Left kidney (tissue), 1 donor: ENCODE measurements at regions not wholly inside any gene's neighbourhood (a gene's known extent, or its start where the extent isn't known, plus 50 kb on each side); places are given as distances from the start of the nearest gene placed in this dataset.
A peak's percentile ranks its signal among the peaks of the same experiment; 100 is the strongest.

Source experiments
- DNase-seq: peaks from one replicate; pipeline ENCODE4 v3.0.0-alpha.2; 2013

- no peak for DNase-seq
Observed at GRCh38 chr6:140320081-140321080, 945.9 kb upstream of the CITED2 start.

DNA sequence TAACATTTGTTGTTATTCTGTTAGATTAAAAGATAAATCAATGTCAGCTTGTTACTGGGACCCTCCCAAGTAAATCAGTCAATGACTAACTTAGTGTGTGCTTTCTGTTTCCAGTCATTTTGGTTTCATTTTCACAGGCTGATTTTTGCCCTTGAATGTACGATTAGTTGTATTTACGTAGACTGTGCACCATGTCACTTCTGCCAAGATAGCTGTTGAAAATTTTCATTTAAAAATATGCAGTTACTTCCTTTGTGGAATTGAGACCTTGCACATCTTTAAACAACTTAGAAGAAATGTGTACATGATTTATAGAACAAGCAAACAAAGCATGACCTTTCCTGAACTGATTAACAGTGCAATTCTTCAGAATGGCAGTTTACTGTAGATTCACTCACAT lies 944.8 kb upstream of the CITED2 start:
- peak; percentile 24 for DNase-seq

GRCh38 chr6:140318408-140318807 lies 944.0 kb upstream of the CITED2 start:
- DNase-seq: no peak

DNA sequence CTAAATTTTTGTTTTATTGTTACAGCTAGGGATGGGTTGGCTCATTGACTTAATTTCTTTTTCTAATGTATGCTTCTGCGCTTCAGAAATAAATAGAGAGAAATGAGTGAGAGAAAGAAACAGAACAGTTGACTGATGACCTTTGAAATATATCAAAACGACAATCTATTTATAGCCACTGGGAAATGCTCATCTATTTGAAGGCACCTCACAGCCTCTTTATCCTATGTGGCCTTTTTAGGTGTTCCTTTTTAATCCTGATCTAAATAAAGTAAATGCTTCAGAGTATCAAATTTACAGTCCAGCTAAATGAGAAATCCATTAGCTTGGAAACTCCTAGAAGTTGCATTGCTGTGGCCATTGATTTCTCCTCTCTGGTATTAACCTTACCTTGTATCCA lies 943.5 kb upstream of the CITED2 start:
- no peak for DNase-seq

GRCh38 chr6:140316966-140317365 lies 942.5 kb upstream of the CITED2 start:
- DNase-seq: no peak

DNA sequence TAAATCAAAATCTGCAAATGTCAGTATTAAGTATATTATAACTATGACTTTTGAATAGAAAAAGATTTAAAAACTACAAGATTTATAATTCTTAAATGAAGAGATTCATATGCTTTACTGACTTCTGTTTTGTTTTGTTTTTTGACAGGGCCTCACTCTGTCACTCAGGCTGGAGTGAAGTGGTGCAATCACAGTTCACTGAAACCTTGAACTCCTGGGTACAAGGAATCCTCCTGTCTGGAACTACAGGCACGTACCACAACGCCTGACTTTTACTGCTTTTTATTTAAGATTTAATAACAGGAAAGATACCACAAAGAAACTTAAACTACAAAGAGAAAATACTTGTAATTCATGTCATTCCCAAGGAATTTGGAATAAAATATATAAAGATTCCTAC lies 940.2 kb upstream of the CITED2 start:
- no peak for DNase-seq

GRCh38 chr6:140311146-140311545 lies 936.7 kb upstream of the CITED2 start:
- no peak for DNase-seq

DNA sequence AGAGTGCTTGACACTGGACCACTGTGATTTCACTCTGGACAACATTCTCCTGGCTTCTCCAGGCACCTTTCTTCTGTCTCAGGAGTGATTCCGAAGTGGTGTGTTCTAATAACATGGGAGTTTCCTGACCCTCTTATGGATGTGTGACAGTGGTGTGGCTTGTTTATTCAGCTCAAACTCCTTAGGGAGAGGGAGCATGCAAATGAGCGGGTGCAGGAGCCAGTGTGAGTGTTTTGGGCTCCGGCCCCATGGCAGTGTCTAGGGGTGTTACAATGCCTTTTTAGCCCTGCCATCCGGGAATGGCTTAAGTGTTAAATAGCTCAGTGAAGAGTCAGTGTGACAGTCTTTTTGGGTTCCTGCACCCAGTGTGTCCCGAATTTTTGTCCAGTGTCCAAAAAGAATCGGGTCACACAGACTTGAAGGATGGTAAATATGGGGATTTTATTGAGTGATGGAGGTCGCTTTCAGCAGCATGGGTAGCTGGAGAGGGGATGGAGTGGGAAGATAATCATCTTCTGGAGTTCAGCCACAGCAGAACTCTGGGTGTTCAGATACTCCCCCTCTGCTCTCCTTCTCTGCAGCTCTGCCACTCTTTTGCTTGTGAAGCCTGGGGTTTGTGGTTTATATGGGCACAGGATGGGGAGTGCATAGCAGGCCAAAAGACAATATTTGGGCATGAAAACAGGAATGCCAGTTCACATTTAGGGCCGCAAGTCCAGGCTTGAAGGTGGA lies 928.9 kb upstream of the CITED2 start:
- no peak for DNase-seq

- no peak for DNase-seq
Observed at GRCh38 chr6:140300331-140300730, 925.9 kb upstream of the CITED2 start.

DNA sequence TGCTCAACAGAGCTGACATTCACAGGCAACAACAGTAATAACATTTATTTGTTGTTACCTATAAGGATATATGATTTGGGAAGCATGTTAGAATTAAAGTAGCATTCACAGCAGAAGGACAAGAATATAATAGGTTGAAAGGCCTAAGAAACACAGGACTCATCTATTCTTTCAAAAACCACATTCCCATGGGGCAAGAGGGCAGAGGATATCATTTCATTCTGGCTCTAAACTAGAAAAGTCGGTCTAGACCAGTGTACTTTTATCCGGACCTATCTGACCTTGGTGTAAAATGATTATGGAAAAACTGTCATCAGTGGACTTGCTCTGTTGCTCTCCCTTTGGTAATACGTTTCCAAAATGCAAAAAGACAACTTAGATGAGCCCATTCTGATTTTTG lies 914.7 kb upstream of the CITED2 start:
- no peak for DNase-seq

GRCh38 chr6:140285998-140286690 lies 911.7 kb upstream of the CITED2 start:
- no peak for DNase-seq

DNA sequence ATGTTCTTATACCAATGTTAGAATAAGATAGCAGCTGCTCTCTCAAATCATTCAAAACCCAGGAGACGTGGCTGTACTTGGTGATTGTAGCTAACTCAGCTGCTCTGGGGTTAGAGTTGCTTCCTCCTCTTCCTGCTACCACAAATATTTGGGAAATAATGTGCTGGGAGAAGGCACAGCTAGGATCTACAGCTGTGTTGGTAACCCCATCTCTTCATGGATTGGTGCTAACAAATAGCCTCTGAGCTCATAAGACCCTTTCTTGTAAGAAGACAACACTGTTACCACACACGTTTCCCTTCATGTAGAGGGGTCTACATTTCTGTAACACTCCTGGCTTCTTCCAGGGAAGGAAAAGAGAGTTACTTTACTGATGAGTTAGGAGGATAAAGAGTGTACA lies 911.0 kb upstream of the CITED2 start:
- no peak for DNase-seq

GRCh38 chr6:140284871-140285270 lies 910.4 kb upstream of the CITED2 start:
- no peak for DNase-seq

GRCh38 chr6:140283197-140283596 lies 908.7 kb upstream of the CITED2 start:
- no peak for DNase-seq

DNA sequence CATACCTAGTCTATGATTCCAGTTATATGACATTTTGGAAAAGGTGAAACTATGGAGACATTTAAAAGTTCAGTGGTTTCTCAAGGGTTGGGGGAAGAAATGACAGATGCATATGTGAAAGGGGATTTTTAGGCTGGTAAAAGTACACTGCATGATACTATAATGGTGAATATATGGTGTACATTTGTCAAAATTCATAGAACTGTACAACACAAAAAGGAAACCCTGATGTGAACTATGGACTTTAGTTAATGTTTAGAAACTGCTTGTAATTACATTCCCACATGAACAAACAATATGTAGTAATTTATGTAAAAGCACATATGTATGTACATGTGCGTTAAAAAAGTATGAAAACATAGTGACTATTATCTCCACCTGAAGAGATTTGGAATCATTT lies 907.3 kb upstream of the CITED2 start:
- no peak for DNase-seq

GRCh38 chr6:140281236-140281635 lies 906.8 kb upstream of the CITED2 start:
- DNase-seq: no peak

GRCh38 chr6:140276719-140277118 lies 902.3 kb upstream of the CITED2 start:
- no peak for DNase-seq

DNA sequence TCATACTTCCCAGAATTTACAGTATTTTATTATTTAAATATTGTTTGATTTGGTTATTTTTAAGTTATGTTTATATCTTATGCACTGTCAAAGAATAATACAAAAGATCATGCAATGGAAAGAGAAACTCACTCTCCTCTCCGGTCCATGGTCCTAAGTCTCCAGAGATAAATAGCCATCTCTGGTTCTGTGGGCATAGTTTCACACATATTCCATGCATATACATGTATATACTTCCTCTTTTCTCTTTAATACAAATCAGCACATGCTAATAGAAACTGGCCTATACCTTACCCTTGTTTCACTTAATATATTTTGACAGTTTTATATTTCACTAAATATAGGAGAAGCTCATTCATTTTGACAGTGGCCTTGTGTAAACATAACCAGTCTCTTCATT lies 901.7 kb upstream of the CITED2 start:
- no peak for DNase-seq

- no peak for DNase-seq
Observed at GRCh38 chr6:140275725-140276124, 901.3 kb upstream of the CITED2 start.

GRCh38 chr6:140274548-140274947 lies 900.1 kb upstream of the CITED2 start:
- no peak for DNase-seq

DNA sequence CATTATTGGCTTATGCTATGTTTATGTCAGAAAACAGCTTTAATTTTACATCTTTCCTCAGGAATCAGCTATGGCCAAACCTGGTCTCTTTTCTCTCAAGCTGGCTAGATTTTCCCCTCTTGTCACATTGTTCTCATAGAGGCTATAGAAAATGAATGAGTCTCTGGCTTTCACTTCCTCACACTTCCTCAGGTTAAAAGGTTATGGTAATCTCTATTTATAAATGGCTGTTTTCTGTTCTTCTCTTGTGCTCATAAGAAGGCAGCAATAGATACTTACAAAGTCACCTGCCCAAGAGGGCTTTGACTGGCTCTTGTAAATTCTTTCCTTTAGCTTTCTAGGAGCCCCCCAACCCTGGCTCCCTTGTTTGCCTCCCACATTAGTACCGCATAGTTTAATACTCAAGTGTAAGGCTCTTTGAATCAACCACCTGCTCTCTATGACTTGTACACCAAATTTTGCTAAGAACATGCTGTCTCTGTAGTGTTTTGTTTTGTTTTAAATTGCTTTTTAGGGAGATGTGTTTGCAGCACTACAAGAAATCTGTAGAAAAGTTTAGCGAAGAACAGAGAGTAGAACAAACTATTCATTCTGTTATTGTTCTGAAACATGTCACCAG lies 897.4 kb upstream of the CITED2 start:
- no peak for DNase-seq

DNA sequence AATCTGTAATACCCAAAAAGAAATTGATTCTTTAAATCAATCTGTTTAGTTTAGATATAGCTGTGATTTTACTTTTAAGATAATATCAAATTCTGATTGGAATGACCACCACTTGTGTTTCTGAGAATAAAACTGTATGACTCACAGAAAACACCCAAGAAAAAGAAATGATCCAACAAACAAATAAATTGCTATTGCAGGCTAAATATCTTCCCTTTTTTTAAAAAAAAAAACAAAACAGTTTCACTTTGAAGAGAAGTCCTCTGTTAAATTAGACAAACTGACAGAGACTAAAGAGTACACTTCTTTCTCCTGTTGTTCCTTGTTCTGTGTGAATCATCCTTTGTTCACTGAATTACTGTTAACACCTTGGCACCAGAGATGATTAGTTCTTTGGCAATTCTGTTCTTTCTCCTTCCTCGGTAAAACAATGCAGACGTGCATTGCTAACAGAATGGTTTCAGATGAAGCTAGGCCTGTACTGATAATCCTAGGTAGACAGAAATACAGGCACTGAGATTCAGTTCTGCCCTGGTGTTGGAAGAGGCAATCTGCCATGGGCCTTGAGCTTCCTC lies 895.2 kb upstream of the CITED2 start:
- no peak for DNase-seq
